PC-9 (cell line): ENCODE measurements at regions not wholly inside any gene's neighbourhood (a gene's known extent, or its start where the extent isn't known, plus 50 kb on each side); places are given as distances from the start of the nearest gene placed in this dataset.

Experiments used
- BruUV-seq: library from RNA; stranded (reverse); fragments of 400-500 nt; replicated peaks from 2 replicates; lab custom pipeline; 2021; lab: Mats Ljungman, UMichigan
- CTCF ChIA-PET: fragments of 300-600 bp; sonication (Branson Sonifier 250); formaldehyde crosslinking; loops from one replicate; lab custom pipeline; 2022; ENCODE audit warnings: antibody characterized with exemption; lab: Charles Lee
- POLR2A ChIA-PET: fragments of 300-600 bp; sonication (Branson Sonifier 250); formaldehyde crosslinking; loops from one replicate; lab custom pipeline; 2022; ENCODE audit warnings: antibody characterized with exemption; ENCODE audit not compliant: unreplicated experiment; lab: Charles Lee
- DNase-seq, 2 experiments: peaks; one replicate each; pipeline versions ENCODE4 v3.0.0 to v3.0.0-alpha.2; 2015 to 2022; ENCODE audit warnings: mixed read lengths in 1 of 2
- H2AFZ ChIP-seq: fragments of 200-600 bp; sonication (generic); 2 replicates; pipeline ENCODE4 v1.8.1; 2017; ENCODE audit warnings: antibody characterized with exemption
- H3F3A ChIP-seq: fragments of 200-600 bp; sonication (generic); 2 replicates; pipeline ENCODE4 v1.8.1; 2017; ENCODE audit warnings: antibody characterized with exemption, mild to moderate bottlenecking, low read depth; ENCODE audit not compliant: insufficient read depth
- H3K27ac ChIP-seq: fragments of 200-600 bp; sonication (generic); 2 replicates; pipeline ENCODE4 v1.6.1; 2016; ENCODE audit warnings: mixed run types
- H3K27me3 ChIP-seq: fragments of 200-600 bp; sonication (generic); 2 replicates; pipeline ENCODE4 v1.6.1; 2016; ENCODE audit warnings: low read depth, mixed run types; ENCODE audit not compliant: insufficient read depth
- H3K36me3 ChIP-seq: fragments of 200-600 bp; sonication (generic); 2 replicates; pipeline ENCODE4 v1.6.1; 2016; ENCODE audit warnings: low read depth, mixed run types
- H3K4me1 ChIP-seq: fragments of 200-600 bp; sonication (generic); replicated peaks from 2 replicates; pipeline ENCODE4 v1.6.1; 2016; ENCODE audit warnings: mixed run types; ENCODE audit not compliant: insufficient read depth
- H3K4me2 ChIP-seq: fragments of 200-600 bp; sonication (generic); 2 replicates; pipeline ENCODE4 v1.6.1; 2017; ENCODE audit warnings: mixed run types
- H3K4me3 ChIP-seq: fragments of 200-600 bp; sonication (generic); 2 replicates; pipeline ENCODE4 v1.6.1; 2016; ENCODE audit warnings: mixed run types
- H3K79me2 ChIP-seq: fragments of 200-600 bp; sonication (generic); 2 replicates; pipeline ENCODE4 v1.6.1; 2017; ENCODE audit warnings: low read depth, mixed run types
- H3K9me2 ChIP-seq: fragments of 200-600 bp; sonication (generic); 2 replicates; pipeline ENCODE4 v1.8.1; 2017; ENCODE audit warnings: mild to moderate bottlenecking; ENCODE audit not compliant: insufficient read depth
- H3K9me3 ChIP-seq: fragments of 200-600 bp; sonication (generic); 2 replicates; pipeline ENCODE4 v1.8.1; 2016; ENCODE audit warnings: low read depth; ENCODE audit not compliant: insufficient read depth
- H4K20me1 ChIP-seq: fragments of 200-600 bp; sonication (generic); 2 replicates; pipeline ENCODE4 v1.8.1; 2017; ENCODE audit not compliant: insufficient read depth
- CTCF ChIP-seq: fragments of 200-600 bp; sonication (generic); conservative IDR thresholded peaks from 2 replicates; pipeline ENCODE4 v1.6.1; 2017; ENCODE audit warnings: mixed run types, antibody characterized with exemption, mild to moderate bottlenecking, moderate library complexity
- EZH2 ChIP-seq: fragments of 200-600 bp; sonication (generic); IDR thresholded peaks from 2 replicates; pipeline ENCODE4 v1.8.0; 2017; ENCODE audit warnings: antibody characterized with exemption, low read depth
- intact Hi-C: fragments of 100-400 bp; cut with micrococcal nuclease; formaldehyde crosslinking; loops from one replicate; pipeline ENCODE4 v1.10.0; 2022; ENCODE audit not compliant: unreplicated experiment

GRCh38 chr12:74897425-74898211 lies 312.0 kb downstream of the KCNC2 start:
- no peaks in the 10 kb centered on the region for H3K9me3 ChIP-seq
- BruUV-seq, result no TSS peak
- H3K27me3 ChIP-seq, result no peaks in the 10 kb centered on the region
- no peak overlapping the region for H2AFZ ChIP-seq
- no peak overlapping the region for H3K4me2 ChIP-seq
- DNase-seq, result no peak
- no peak overlapping the region for H3K27ac ChIP-seq
- H3K9me2 ChIP-seq, result no peaks in the 10 kb centered on the region
- POLR2A ChIA-PET, result no interaction called here
- intact Hi-C loops, result no loop called here
- no peaks in the 10 kb centered on the region for H3K4me1 ChIP-seq
- CTCF ChIA-PET, result no interaction called here
- H3K36me3 ChIP-seq, result no peaks in the 10 kb centered on the region
- no peaks in the 10 kb centered on the region for H3F3A ChIP-seq
- no peak overlapping the region for H3K4me3 ChIP-seq
- TF ChIP-seq EZH2 (no peak), CTCF (no peak)
- H4K20me1 ChIP-seq, result no peaks in the 10 kb centered on the region
- no peaks in the 10 kb centered on the region for H3K79me2 ChIP-seq

DNA sequence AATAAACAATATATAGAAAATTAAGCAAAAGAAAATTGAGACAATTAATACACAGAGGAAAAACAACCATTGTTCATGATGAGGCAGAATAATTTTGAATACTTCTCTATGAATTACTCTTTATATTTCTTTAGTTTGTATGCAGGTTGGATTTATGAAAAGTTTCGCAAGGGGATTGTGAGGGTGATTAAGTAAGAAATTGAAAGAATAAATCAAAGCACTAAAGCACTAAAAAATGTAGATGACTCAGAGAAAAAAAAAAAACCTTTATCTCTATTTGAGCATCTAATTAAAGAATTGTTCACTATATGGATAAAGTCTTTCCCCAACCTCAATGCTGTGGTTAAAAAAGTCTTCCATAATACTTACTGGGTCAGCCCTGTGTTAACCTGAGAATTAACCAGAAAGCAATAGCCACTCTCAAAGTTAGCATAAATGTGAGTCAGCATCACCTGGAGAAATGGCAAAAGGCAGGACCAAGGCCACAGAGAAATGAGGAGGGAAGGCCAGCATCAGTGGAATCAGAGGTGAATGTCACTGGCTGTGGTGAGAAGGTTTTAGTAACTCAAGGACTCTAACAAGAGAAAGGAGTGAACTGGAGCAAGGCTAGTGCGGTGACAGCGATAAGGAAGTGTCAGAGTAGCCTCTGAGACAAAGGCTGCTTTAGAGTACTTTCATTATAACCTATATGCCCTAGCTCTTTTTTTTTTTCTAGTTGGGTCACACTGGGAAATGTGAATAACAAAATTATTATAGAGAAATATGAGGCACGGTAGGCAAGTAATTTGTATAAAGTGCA lies 310.4 kb downstream of the KCNC2 start:
- BruUV-seq, result no TSS peak
- Histone ChIP-seq H3K4me3 (no peak overlapping the region), H3K9me2 (no peaks in the 10 kb centered on the region), H3K36me3 (no peaks in the 10 kb centered on the region), H3K4me1 (no peaks in the 10 kb centered on the region), H3K9me3 (no peaks in the 10 kb centered on the region), H3K27me3 (no peaks in the 10 kb centered on the region), H4K20me1 (no peaks in the 10 kb centered on the region), H3K27ac (no peak overlapping the region), H3K4me2 (no peak overlapping the region), H2AFZ (no peak overlapping the region), H3F3A (no peaks in the 10 kb centered on the region), H3K79me2 (no peaks in the 10 kb centered on the region)
- CTCF ChIA-PET, result no interaction called here
- POLR2A ChIA-PET, result no interaction called here
- no peak for DNase-seq
- TF ChIP-seq EZH2, result no peak
- TF ChIP-seq CTCF, result no peak
- intact Hi-C loops, result no loop called here

GRCh38 chr12:74900232-74900631 lies 309.4 kb downstream of the KCNC2 start:
- H3K9me2 ChIP-seq, result no peaks in the 10 kb centered on the region
- POLR2A ChIA-PET, result no interaction called here
- TF ChIP-seq CTCF (no peak), EZH2 (no peak)

More at GRCh38 chr12:74900232-74900631, 309.4 kb downstream of the KCNC2 start:
- CTCF ChIA-PET, result no interaction called here
- H3K4me1 ChIP-seq, result no peaks in the 10 kb centered on the region
- H3K9me3 ChIP-seq, result no peaks in the 10 kb centered on the region
- no peak for DNase-seq
- no peak overlapping the region for H3K4me3 ChIP-seq
- no peaks in the 10 kb centered on the region for H4K20me1 ChIP-seq
- no peaks in the 10 kb centered on the region for H3K27me3 ChIP-seq
- no peak overlapping the region for H2AFZ ChIP-seq
- H3K79me2 ChIP-seq, result no peaks in the 10 kb centered on the region
- no peak overlapping the region for H3K27ac ChIP-seq
- no peak overlapping the region for H3K4me2 ChIP-seq
- H3K36me3 ChIP-seq, result no peaks in the 10 kb centered on the region
- intact Hi-C loops, result no loop called here
- no TSS peak for BruUV-seq
- no peaks in the 10 kb centered on the region for H3F3A ChIP-seq
